GM12865 (cell line): ENCODE measurements at regions not wholly inside any gene's neighbourhood (a gene's known extent, or its start where the extent isn't known, plus 50 kb on each side); places are given as distances from the start of the nearest gene placed in this dataset.

ENCODE experiments used
- DNase-seq: peaks from one replicate; pipeline ENCODE4 v3.0.0; 2010; ENCODE audit warnings: low read depth
- H3K4me3 ChIP-seq: 2 replicates; pipeline ENCODE4 v1.5.1; 2011; ENCODE audit warnings: mild to moderate bottlenecking, low read depth, low read length, control low read depth
- CTCF ChIP-seq: IDR thresholded peaks from 2 replicates; pipeline ENCODE4 v1.5.1; 2011; ENCODE audit warnings: low read length, control low read depth, low read depth, inconsistent platforms; ENCODE audit not compliant: insufficient read depth; ENCODE audit errors: missing control alignments

DNA sequence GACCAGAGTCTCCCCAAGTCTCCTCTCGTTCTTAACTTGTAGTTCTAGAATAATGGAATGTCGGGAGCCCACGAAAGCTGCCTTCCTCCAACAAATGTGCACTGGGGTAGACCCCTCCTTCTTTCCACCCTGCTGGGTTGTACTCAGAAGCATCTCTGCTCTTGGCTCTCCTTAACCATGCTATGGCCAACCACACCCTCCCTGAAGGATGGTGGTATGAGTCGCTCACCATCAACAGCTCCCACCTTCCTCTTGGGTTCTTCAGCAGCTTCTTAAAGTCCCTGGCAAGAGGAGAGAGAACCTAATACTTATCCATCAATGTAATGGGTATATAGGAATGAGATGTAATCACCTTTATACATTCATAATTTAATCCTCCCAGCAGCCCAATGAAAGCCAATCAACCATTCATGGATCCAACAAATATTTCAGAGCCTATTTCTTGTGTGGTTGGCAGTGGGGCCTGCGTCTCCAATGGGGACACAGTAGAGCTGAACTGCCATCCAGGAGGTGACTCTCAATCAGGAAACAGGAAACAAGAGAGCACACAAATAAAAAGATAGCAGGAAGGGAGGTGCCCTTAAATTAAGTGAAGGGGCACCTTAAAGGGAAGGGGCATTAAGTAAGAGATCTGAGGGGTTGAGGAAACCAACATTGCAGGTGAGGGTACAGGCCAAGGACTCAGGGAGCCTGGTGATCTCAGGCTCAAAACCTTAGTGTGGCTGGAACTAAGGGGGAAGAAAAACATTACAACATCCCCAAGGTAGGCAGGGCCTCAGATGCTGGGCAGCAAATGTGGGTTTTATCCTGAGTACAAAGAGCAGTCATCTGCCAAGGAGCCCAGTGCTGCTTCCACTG is 64.4 kb upstream of the ETS2 start:
- no peak overlapping the region for H3K4me3 ChIP-seq
- no peak for DNase-seq
- TF ChIP-seq CTCF: no peak

GRCh38 chr21:38741950-38742256 is 63.8 kb upstream of the ETS2 start:
- DNase-seq: no peak
- no peak overlapping the region for H3K4me3 ChIP-seq
- TF ChIP-seq CTCF: no peak

DNA sequence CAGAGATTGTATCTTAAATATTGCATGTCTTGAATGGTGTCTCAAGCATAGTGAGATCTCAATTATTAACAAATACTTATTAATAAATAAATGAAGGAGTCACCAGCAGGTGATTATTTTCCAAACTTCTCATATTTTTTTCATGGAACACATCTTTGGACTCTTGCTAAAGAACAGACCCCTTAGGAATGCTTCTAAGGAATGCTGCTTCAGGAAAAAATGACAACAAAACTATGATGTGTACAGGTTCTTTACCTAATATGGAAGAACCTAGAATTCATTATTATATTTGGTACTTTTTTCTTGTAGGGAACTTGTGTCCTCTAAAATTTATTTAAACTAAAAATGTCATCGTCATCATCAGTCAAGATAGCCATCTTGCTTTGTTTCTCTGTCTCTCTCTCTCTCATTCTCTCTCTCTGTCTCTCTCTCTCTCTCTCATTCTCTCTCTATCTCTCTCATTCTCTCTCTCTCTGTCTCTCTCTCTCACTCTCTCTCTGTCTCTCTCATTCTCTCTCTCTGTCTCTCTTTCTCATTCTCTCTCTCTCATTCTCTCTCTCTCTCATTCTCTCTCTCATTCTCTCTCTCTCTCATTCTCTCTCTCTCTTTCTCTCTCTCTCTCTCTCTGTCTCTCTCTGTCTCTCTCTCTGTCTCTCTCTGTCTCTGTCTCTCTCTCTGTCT is 63.0 kb upstream of the ETS2 start:
- DNase-seq: no peak
- no peak overlapping the region for H3K4me3 ChIP-seq
- no peak for TF ChIP-seq CTCF

DNA sequence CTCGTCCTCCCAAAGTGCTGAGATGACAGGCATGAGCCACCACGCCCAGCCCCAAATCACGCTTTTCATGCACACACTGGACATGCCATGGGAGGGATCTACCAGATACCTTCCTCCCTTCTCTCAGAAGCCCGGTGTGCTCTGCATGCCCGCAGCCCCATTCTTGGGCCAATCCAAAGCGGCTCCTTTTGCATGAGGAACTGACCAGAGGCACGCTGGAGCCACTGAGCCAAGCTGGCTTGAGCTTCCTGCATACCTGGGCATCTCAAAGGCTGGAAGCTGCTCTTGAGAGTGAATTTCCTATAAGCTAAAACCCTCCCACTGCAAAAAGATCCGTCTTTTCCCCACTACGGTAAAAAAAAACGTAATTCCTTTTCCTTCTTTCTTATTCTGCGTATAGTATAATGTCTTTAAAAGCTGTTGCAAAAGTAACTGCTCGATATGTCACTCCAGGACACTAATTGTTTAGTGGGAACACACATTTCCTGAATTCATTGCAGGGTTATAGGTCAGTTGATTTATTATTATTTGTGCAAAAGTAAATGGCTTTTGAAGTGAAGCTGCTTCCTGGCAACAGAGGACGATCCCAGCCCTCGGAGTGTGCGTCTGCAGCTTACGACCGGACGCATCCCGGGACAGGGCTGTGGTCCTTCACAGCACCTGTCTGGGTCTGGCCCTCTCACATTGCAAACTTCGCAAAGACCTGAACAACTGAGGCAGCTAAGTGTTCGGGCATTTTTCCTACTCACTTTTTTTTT is 61.8 kb upstream of the ETS2 start:
- no peak for DNase-seq
- H3K4me3 ChIP-seq: no peak overlapping the region
- TF ChIP-seq CTCF: no peak

DNA sequence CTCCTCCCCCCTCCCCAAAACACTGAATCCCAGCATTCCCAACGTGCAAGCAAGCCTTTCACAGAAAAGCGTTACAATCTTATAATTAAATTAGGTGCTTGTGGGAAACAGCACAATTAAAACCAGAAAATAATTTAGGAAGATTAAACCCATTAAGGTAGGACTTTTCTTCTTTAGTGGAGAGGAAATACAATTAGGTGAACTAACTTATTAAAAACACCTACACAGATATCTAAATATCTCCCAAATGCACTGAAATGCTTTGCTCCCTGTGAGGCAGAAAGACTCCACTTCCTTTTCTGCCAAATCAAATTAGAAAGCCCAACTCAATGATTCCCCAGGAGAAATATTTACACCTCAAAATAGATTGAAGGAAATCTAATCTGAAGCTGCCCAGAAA is 60.9 kb upstream of the ETS2 start:
- no peak for DNase-seq
- no peak for TF ChIP-seq CTCF
- H3K4me3 ChIP-seq: no peak overlapping the region

DNA sequence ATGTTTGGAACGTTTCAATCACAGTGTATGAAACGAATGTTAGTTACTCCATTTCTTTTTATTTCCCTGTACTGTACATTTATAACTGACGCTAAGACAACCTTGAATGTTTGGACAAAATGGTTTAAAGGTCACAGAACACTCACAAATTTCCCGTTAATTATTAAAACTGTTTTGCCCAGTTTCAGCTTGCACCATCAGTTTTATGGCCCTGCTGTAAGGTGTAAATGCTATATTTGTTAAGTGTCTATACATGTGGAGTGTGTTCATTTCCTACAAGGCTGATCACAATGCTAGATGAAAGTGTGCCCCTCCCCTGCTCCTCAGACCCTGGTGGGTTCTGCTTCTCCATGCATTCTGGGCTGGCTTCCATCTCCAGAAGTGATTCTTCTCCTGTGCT is 57.9 kb upstream of the ETS2 start:
- no peak for TF ChIP-seq CTCF
- H3K4me3 ChIP-seq: no peak overlapping the region
- DNase-seq: no peak
